CD14-positive monocyte (primary cell): ENCODE measurements at regions not wholly inside any gene's neighbourhood (a gene's known extent, or its start where the extent isn't known, plus 50 kb on each side); places are given as distances from the start of the nearest gene placed in this dataset.

Experiments
- DNase-seq, 3 donors: peaks; one replicate each; pipeline ENCODE4 v3.0.0-alpha.2; 2011 to 2022
- H2AFZ ChIP-seq: 2 replicates; pipeline ENCODE4 v1.6.0; 2012; ENCODE audit warnings: mild to moderate bottlenecking, low read depth, low read length, inconsistent platforms; ENCODE audit not compliant: insufficient read depth, poor library complexity, severe bottlenecking
- H3K27ac ChIP-seq, 2 donors: 1 replicate in 1 of 2; 2 replicates in 1 of 2; pipeline ENCODE4 v1.5.1; 2012 to 2013; ENCODE audit warnings: low read length in 2 of 2, control low read depth in 1 of 2, inconsistent platforms in 1 of 2, low read depth in 1 of 2, mild to moderate bottlenecking in 1 of 2
- H3K27me3 ChIP-seq, 2 donors: one replicate each; pipeline versions ENCODE4 v1.6.0 to v1.6.1; 2011 to 2013; ENCODE audit warnings: low read length in 2 of 2; ENCODE audit not compliant: control insufficient read depth in 2 of 2, insufficient read depth in 2 of 2
- H3K36me3 ChIP-seq, 2 donors: replicated peaks in 1 of 2; 1 replicate in 1 of 2; 2 replicates in 1 of 2; pipeline versions ENCODE4 v1.5.1 to v1.6.1; 2012 to 2013; ENCODE audit warnings: low read length in 2 of 2, control low read depth in 1 of 2, inconsistent platforms in 1 of 2, mild to moderate bottlenecking in 1 of 2; ENCODE audit not compliant: insufficient read depth in 2 of 2, control insufficient read depth in 1 of 2
- H3K4me1 ChIP-seq, 2 donors: 1 replicate in 1 of 2; 2 replicates in 1 of 2; pipeline versions ENCODE4 v1.5.1 to v1.6.1; 2012 to 2013; ENCODE audit warnings: low read length in 2 of 2, control low read depth in 1 of 2, inconsistent platforms in 1 of 2, mild to moderate bottlenecking in 1 of 2, moderate library complexity in 1 of 2; ENCODE audit not compliant: insufficient read depth in 2 of 2, control insufficient read depth in 1 of 2
- H3K4me2 ChIP-seq: replicated peaks from 2 replicates; pipeline ENCODE3; 2012; ENCODE audit warnings: low read length, moderate library complexity, mild to moderate bottlenecking; ENCODE audit not compliant: poor library complexity, severe bottlenecking; ENCODE audit errors: extremely low read depth
- H3K4me3 ChIP-seq, 3 experiments: fragments of 200-600 bp in 1 of 3; sonication (generic) in 1 of 3; replicated peaks in 1 of 3; 1 replicate in 2 of 3; 2 replicates in 1 of 3; pipeline ENCODE4 v1.5.1; 2011 to 2013; ENCODE audit warnings: low read length in 3 of 3, mild to moderate bottlenecking in 3 of 3, control low read depth in 2 of 3, low read depth in 2 of 3, inconsistent platforms in 1 of 3, moderate library complexity in 1 of 3
- H3K79me2 ChIP-seq: 2 replicates; pipeline ENCODE4 v1.6.0; 2012; ENCODE audit warnings: mild to moderate bottlenecking, control low read depth, inconsistent platforms, low read length, moderate library complexity; ENCODE audit not compliant: insufficient read depth
- H3K9ac ChIP-seq: 2 replicates; pipeline ENCODE4 v1.6.0; 2017; ENCODE audit warnings: low read length, mild to moderate bottlenecking; ENCODE audit not compliant: insufficient read depth, poor library complexity, severe bottlenecking
- H3K9me3 ChIP-seq, 2 donors: replicated peaks in 1 of 2; 1 replicate in 1 of 2; 2 replicates in 1 of 2; pipeline versions ENCODE4 v1.5.1 to v1.6.1; 2012 to 2013; ENCODE audit warnings: low read length in 2 of 2, control low read depth in 1 of 2; ENCODE audit not compliant: control insufficient read depth in 1 of 2, insufficient read depth in 1 of 2
- H4K20me1 ChIP-seq: 2 replicates; pipeline ENCODE4 v1.6.0; 2012; ENCODE audit warnings: mild to moderate bottlenecking, low read length, control low read depth, moderate library complexity; ENCODE audit not compliant: insufficient read depth
- H3K27ac Mint-ChIP-seq, 7 donors: one replicate each; pipeline ENCODE4 v1.8.0; 2020; ENCODE audit warnings: mild to moderate bottlenecking in 7 of 7, mixed read lengths in 7 of 7, moderate library complexity in 6 of 7, inconsistent platforms in 2 of 7
- H3K27me3 Mint-ChIP-seq, 3 donors: one replicate each; pipeline ENCODE4 v1.8.0; 2021 to 2022; ENCODE audit warnings: low read depth in 3 of 3, mild to moderate bottlenecking in 3 of 3, mixed read lengths in 3 of 3, moderate library complexity in 3 of 3, inconsistent platforms in 1 of 3
- H3K36me3 Mint-ChIP-seq, 2 donors: one replicate each; pipeline ENCODE4 v1.8.0; 2020; ENCODE audit warnings: mixed read lengths in 2 of 2, inconsistent platforms in 1 of 2, mild to moderate bottlenecking in 1 of 2
- H3K4me1 Mint-ChIP-seq: one replicate; pipeline ENCODE4 v1.8.0; 2020; ENCODE audit warnings: mild to moderate bottlenecking, mixed read lengths
- H3K4me3 Mint-ChIP-seq, 2 donors: one replicate each; pipeline ENCODE4 v1.8.0; 2020; ENCODE audit warnings: mild to moderate bottlenecking in 2 of 2, mixed read lengths in 2 of 2, moderate library complexity in 1 of 2
- H3K9me3 Mint-ChIP-seq, 7 donors: one replicate each; pipeline ENCODE4 v1.8.0; 2020 to 2022; ENCODE audit warnings: mixed read lengths in 7 of 7, mild to moderate bottlenecking in 6 of 7, moderate library complexity in 6 of 7, inconsistent platforms in 2 of 7
- CTCF ChIP-seq: fragments of 200-600 bp; IDR thresholded peaks from one replicate; pipeline ENCODE4 v1.8.0; 2022; ENCODE audit warnings: antibody characterized with exemption, mild to moderate bottlenecking
- WGBS: methylation state at CpG from one replicate; pipeline ENCODE4 v1.1.5; 2013; ENCODE audit warnings: missing lambda C conversion rate; ENCODE audit not compliant: insufficient coverage; 5-methylcytosine and 5-hydroxymethylcytosine counted together
- intact Hi-C, 2 donors: fragments of 100-400 bp; cut with micrococcal nuclease; formaldehyde crosslinking; loops; one replicate each; pipeline versions ENCODE4 v1.15.0 to v1.15.1; 2023

GRCh38 chr4:79585834-79586233 lies 177.8 kb upstream of the GK2 start:
- no peak overlapping the region for H3K4me2 ChIP-seq
- H3K9me3 ChIP-seq = no peaks in the 10 kb centered on the region
- peaks cover 0 to 3% (median 0%) of the 10 kb centered on the region in 7 donors for H3K9me3 Mint-ChIP-seq
- no peaks in the 10 kb centered on the region for H3K4me1 Mint-ChIP-seq
- intact Hi-C loops = no loop called here
- no peak overlapping the region for H3K4me3 Mint-ChIP-seq
- no peaks in the 10 kb centered on the region for H3K27me3 ChIP-seq
- no peaks in the 10 kb centered on the region for H3K36me3 Mint-ChIP-seq
- 100% methylated on average over 1 of the region's 3 CpGs for WGBS
- peaks cover 0 to 2% (median 0%) of the 10 kb centered on the region in 3 donors for H3K27me3 Mint-ChIP-seq
- no peaks in the 10 kb centered on the region for H3K36me3 ChIP-seq
- H3K9ac ChIP-seq = no peak overlapping the region
- TF ChIP-seq CTCF = no peak
- no peaks in the 10 kb centered on the region for H4K20me1 ChIP-seq
- no peak for DNase-seq
- no peaks in the 10 kb centered on the region for H3K79me2 ChIP-seq
- no peak overlapping the region for H3K27ac ChIP-seq
- no peak overlapping the region for H3K4me3 ChIP-seq
- H3K4me1 ChIP-seq = no peaks in the 10 kb centered on the region
- H2AFZ ChIP-seq = no peak overlapping the region
- no peak overlapping the region for H3K27ac Mint-ChIP-seq

- Histone ChIP-seq H3K36me3 (no peaks in the 10 kb centered on the region), H2AFZ (no peak overlapping the region), H4K20me1 (no peaks in the 10 kb centered on the region), H3K4me3 (no peak overlapping the region), H3K9me3 (no peaks in the 10 kb centered on the region), H3K27me3 (no peaks in the 10 kb centered on the region), H3K4me2 (no peak overlapping the region), H3K79me2 (no peaks in the 10 kb centered on the region), H3K4me1 (no peaks in the 10 kb centered on the region), H3K27ac (no peak overlapping the region), H3K9ac (no peak overlapping the region)
- Mint-ChIP-seq H3K4me1 (no peaks in the 10 kb centered on the region), H3K4me3 (no peak overlapping the region), H3K27ac (no peak overlapping the region), H3K9me3 (peaks cover 0 to 3% (median 0%) of the 10 kb centered on the region in 7 donors), H3K27me3 (peaks cover 0 to 2% (median 0%) of the 10 kb centered on the region in 3 donors), H3K36me3 (no peaks in the 10 kb centered on the region)
- 100% methylated on average over 1 of the region's 2 CpGs for WGBS
- TF ChIP-seq CTCF = no peak
- no peak for DNase-seq
- intact Hi-C loops = no loop called here
Measured at GRCh38 chr4:79585330-79585729, 177.3 kb upstream of the GK2 start.
